ENCODE measurements at regions not wholly inside any gene's neighbourhood (a gene's known extent, or its start where the extent isn't known, plus 50 kb on each side); places are given as distances from the start of the nearest gene placed in this dataset.

GRCh38 chr15:23753248-23753647 lies 66.1 kb upstream of the NDN start:
- H3K9me3 Mint-ChIP-seq = peaks cover 75 to 79% of the 10 kb centered on the region in 2 experiments

More at GRCh38 chr15:23753248-23753647, 66.1 kb upstream of the NDN start:
- H3T11ph ChIP-seq (ENCODE audit: low read length) = no peak overlapping the region
- no peak overlapping the region for H3K27ac ChIP-seq (ENCODE audit: insufficient read length, low read depth, low read length)
- H3K23ac ChIP-seq (ENCODE audit: insufficient read length, low read depth, low read length) = no peak overlapping the region
- TF ChIP-seq CTCF (conservative IDR thresholded peaks at IDR 0.05) = no peak
- no peak overlapping the region for H3K4me3 Mint-ChIP-seq
- no peak overlapping the region for H3K56ac ChIP-seq (ENCODE audit: insufficient read length, low read depth, low read length)
- H3K27me3 ChIP-seq (ENCODE audit: insufficient read depth, low read length) = no peaks in the 10 kb centered on the region
- no peaks in the 10 kb centered on the region for H3K79me1 ChIP-seq (ENCODE audit: insufficient read depth, low read depth, low read length, poor library complexity, severe bottlenecking)
- no peak overlapping the region for H2BK5ac ChIP-seq (ENCODE audit: insufficient read length, low read length)
- H3K4me1 Mint-ChIP-seq = no peaks in the 10 kb centered on the region
- H2AK5ac ChIP-seq (ENCODE audit: insufficient read length, low read length) = no peak overlapping the region
- no peaks in the 10 kb centered on the region for H3K4me1 ChIP-seq (ENCODE audit: insufficient read depth, low read length)
- no peak overlapping the region for H3K4ac ChIP-seq (ENCODE audit: low read depth, low read length)
- WGBS (ENCODE audit: extremely low coverage, insufficient read length, low lambda C conversion rate) = no CpG with 5 or more reads among the region's 2 CpGs
- no peak overlapping the region for H2BK15ac ChIP-seq (ENCODE audit: low read depth, low read length)
- H3K14ac ChIP-seq (ENCODE audit: insufficient read depth, low read length) = no peak overlapping the region
- no peak overlapping the region for H2BK12ac ChIP-seq (ENCODE audit: insufficient read length, low read depth, low read length)
- no peak for DNase-seq
- H4K8ac ChIP-seq (replicated peaks; ENCODE audit: insufficient read length, low read depth, low read length) = no peak overlapping the region
- no peaks in the 10 kb centered on the region; the same call in 1 of the 2 replicates for H3K27me3 Mint-ChIP-seq (ENCODE audit: low read depth)
- H3K4me2 ChIP-seq (ENCODE audit: insufficient read depth, insufficient read length, low read length) = no peak overlapping the region
- H4K20me1 ChIP-seq (ENCODE audit: control insufficient read depth, insufficient read depth, insufficient read length) = no peaks in the 10 kb centered on the region
- H2BK20ac ChIP-seq (ENCODE audit: low read depth, low read length, poor library complexity, severe bottlenecking) = no peak overlapping the region
- H3K79me2 ChIP-seq (ENCODE audit: insufficient read depth, low read length) = no peaks in the 10 kb centered on the region
- H3K23me2 ChIP-seq (ENCODE audit: insufficient read length, low read depth, low read length, poor library complexity, severe bottlenecking) = no peaks in the 10 kb centered on the region
- no peak overlapping the region for H3K27ac Mint-ChIP-seq
- H3K9ac ChIP-seq (ENCODE audit: extremely low read depth, insufficient read length, low read length) = no peak overlapping the region
- H3K9me3 ChIP-seq (ENCODE audit: control insufficient read depth, low read depth, low read length) = peaks cover 62% of the 10 kb centered on the region
- no peak overlapping the region for H2BK120ac ChIP-seq (ENCODE audit: low read depth, low read length, poor library complexity, severe bottlenecking)
- H3K36me3 Mint-ChIP-seq (ENCODE audit: insufficient read depth in 1 of 3, low read depth in 3 of 3) = peaks cover 0 to 6% (median 2%) of the 10 kb centered on the region in 3 experiments; a peak in 2 of 7 replicates
- no peak overlapping the region for H4K5ac ChIP-seq (ENCODE audit: insufficient read length, low read depth, low read length)
- H4K91ac ChIP-seq (ENCODE audit: insufficient read length, low read depth, low read length) = no peak overlapping the region
- no peak overlapping the region for H2AFZ ChIP-seq (ENCODE audit: low read length)
- H3K18ac ChIP-seq (ENCODE audit: insufficient read length, low read depth, low read length) = no peak overlapping the region
